HCT116 (cell line): ENCODE measurements at regions not wholly inside any gene's neighbourhood (a gene's known extent, or its start where the extent isn't known, plus 50 kb on each side); places are given as distances from the start of the nearest gene placed in this dataset.

Experiments
- CTCF ChIP-seq, 3 experiments: fragments of 200-600 bp in 1 of 3; sonication (generic) in 1 of 3; IDR thresholded peaks in 2 of 3; conservative IDR thresholded peaks in 1 of 3; 2 replicates each; pipeline ENCODE4 v1.5.1; 2012 to 2017; ENCODE audit warnings: low read depth in 2 of 3, low read length in 2 of 3, antibody characterized with exemption in 1 of 3, borderline replicate concordance in 1 of 3, control low read depth in 1 of 3, mild to moderate bottlenecking in 1 of 3, mixed read lengths in 1 of 3, mixed run types in 1 of 3, moderate library complexity in 1 of 3; ENCODE audit not compliant: insufficient read depth in 1 of 3
- ELF1 ChIP-seq: IDR thresholded peaks from 2 replicates; pipeline ENCODE4 v1.6.1; 2012; ENCODE audit warnings: low read depth, borderline replicate concordance
- EZH2 ChIP-seq: fragments of 200-600 bp; sonication (generic); IDR thresholded peaks from 2 replicates; pipeline ENCODE4 v1.6.1; 2017; ENCODE audit warnings: antibody characterized with exemption, mixed run types
- EZH2phosphoT487 ChIP-seq: fragments of 200-600 bp; IDR thresholded peaks from 2 replicates; pipeline ENCODE4 v1.6.1; 2018; ENCODE audit warnings: antibody characterized with exemption, borderline replicate concordance
- JUND ChIP-seq: IDR thresholded peaks from 2 replicates; pipeline ENCODE4 v1.6.1; 2012
- POLR2A ChIP-seq: IDR thresholded peaks from 2 replicates; pipeline ENCODE4 v1.7.0; 2011; ENCODE audit warnings: borderline replicate concordance; ENCODE audit not compliant: insufficient read depth, insufficient read length; ENCODE audit errors: extremely low read depth
- POLR2AphosphoS5 ChIP-seq: IDR thresholded peaks from 2 replicates; pipeline ENCODE4 v1.6.1; 2011; ENCODE audit warnings: mild to moderate bottlenecking, low read depth, low read length, moderate library complexity
- SP1 ChIP-seq: IDR thresholded peaks from 2 replicates; pipeline ENCODE4 v1.6.1; 2012; ENCODE audit warnings: low read depth
- ZFX ChIP-seq: fragments of 450-650 bp; IDR thresholded peaks from 2 replicates; pipeline ENCODE4 v1.6.1; 2017
- ZNF274 ChIP-seq: fragments of 200-500 bp; sonication (Bioruptor generic); IDR thresholded peaks from 2 replicates; pipeline ENCODE4 v1.6.1; 2014; ENCODE audit warnings: mild to moderate bottlenecking, low read depth, low read length, inconsistent platforms

- TF ChIP-seq CTCF (IDR thresholded peaks at IDR 0.05 in 2 of 3, conservative IDR thresholded peaks at IDR 0.05 in 1 of 3; ENCODE audit: borderline replicate concordance in 1 of 3, insufficient read depth in 1 of 3, low read depth in 2 of 3, low read length in 2 of 3) (no peak), POLR2A (no peak), EZH2 (no peak), SP1 (no peak), POLR2AphosphoS5 (no peak), EZH2phosphoT487 (no peak), ZFX (no peak), JUND (no peak), ELF1 (no peak), ZNF274 (no peak)
Measured at GRCh38 chr3:8204853-8205650, 296.6 kb upstream of the LMCD1 start.
